ENCODE measurements at regions not wholly inside any gene's neighbourhood (a gene's known extent, or its start where the extent isn't known, plus 50 kb on each side); places are given as distances from the start of the nearest gene placed in this dataset.

DNA sequence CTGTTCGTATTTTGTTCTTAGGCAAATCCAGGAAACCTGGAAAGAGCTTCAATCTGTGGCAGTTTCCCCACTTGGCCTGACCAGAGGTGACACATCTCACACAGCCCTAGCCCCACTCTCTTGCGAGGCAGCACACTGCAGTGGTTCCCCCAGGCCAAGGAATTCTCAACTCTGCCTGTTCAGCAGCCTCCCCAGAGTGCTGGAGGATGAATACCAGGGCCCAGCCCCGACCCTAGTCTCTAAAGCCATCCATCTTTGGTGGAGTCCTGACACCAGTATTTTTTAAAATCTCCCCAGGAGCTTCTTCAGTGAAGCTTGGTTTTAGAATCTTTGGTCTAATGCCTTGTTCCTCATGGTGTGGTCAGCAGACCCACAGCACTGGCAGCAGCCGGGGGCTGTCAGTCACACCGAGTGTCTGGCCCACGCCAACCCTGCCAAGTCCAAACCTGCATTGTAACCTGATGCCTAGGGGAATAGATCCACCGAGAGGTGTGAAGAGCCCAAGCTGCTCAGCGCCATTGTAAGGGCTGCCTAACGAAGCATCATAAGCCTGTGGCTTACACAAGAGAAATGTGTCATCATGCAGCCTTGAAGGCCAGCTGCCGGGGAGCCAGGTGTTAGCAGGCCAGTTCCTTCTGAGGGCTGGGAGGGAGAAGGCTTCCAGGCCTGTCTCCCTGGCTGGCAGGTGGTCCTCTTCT is 428.7 kb upstream of the ID2 start:
- TF ChIP-seq, protein P1, sequence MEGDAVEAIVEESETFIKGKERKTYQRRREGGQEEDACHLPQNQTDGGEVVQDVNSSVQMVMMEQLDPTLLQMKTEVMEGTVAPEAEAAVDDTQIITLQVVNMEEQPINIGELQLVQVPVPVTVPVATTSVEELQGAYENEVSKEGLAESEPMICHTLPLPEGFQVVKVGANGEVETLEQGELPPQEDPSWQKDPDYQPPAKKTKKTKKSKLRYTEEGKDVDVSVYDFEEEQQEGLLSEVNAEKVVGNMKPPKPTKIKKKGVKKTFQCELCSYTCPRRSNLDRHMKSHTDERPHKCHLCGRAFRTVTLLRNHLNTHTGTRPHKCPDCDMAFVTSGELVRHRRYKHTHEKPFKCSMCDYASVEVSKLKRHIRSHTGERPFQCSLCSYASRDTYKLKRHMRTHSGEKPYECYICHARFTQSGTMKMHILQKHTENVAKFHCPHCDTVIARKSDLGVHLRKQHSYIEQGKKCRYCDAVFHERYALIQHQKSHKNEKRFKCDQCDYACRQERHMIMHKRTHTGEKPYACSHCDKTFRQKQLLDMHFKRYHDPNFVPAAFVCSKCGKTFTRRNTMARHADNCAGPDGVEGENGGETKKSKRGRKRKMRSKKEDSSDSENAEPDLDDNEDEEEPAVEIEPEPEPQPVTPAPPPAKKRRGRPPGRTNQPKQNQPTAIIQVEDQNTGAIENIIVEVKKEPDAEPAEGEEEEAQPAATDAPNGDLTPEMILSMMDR (conservative IDR thresholded peaks at IDR 0.05; ENCODE audit: low read length), result no peak
- TF ChIP-seq EZH2phosphoT487 (IDR thresholded peaks at IDR 0.05; ENCODE audit: borderline replicate concordance), result no peak

All from Loucy (cell line).